GM18909 (cell line): ENCODE measurements at regions not wholly inside any gene's neighbourhood (a gene's known extent, or its start where the extent isn't known, plus 50 kb on each side); places are given as distances from the start of the nearest gene placed in this dataset.

Experiments used
- ATAC-seq: cut with Tn5 transposase; IDR thresholded peaks from one replicate; pipeline ENCODE4 v1.9.1; 2021; ENCODE audit warnings: mild to moderate bottlenecking; ENCODE audit not compliant: unreplicated experiment, poor library complexity

- no peak for ATAC-seq
These were observed 263.3 kb downstream of the TMEM167A start for GRCh38 chr5:82813861-82814260.

- no peak for ATAC-seq
These were observed 264.6 kb downstream of the TMEM167A start for GRCh38 chr5:82812575-82812974.

GRCh38 chr5:82811490-82811889 is 265.7 kb downstream of the TMEM167A start:
- ATAC-seq = no peak

- no peak for ATAC-seq
These were observed 267.6 kb downstream of the TMEM167A start for GRCh38 chr5:82809420-82810143.

- ATAC-seq = no peak
These were observed 268.2 kb downstream of the TMEM167A start for GRCh38 chr5:82808960-82809359.

GRCh38 chr5:82807021-82807420 is 270.2 kb downstream of the TMEM167A start:
- no peak for ATAC-seq

- ATAC-seq = no peak
These were observed 270.7 kb downstream of the TMEM167A start for GRCh38 chr5:82806513-82806912.

- no peak for ATAC-seq
These were observed 273.0 kb downstream of the TMEM167A start for GRCh38 chr5:82804155-82804690.

- peak; percentile 65 for ATAC-seq
These were observed 274.2 kb downstream of the TMEM167A start for GRCh38 chr5:82802954-82803353.

- ATAC-seq = no peak
These were observed 276.4 kb downstream of the TMEM167A start for GRCh38 chr5:82800826-82801225.

- peak; percentile 36 for ATAC-seq
These were observed 277.7 kb downstream of the TMEM167A start for GRCh38 chr5:82799361-82800077.

GRCh38 chr5:82798676-82799075 is 278.5 kb downstream of the TMEM167A start:
- ATAC-seq = no peak

GRCh38 chr5:82796643-82797416 is 280.4 kb downstream of the TMEM167A start:
- ATAC-seq = no peak

GRCh38 chr5:82794876-82795275 is 282.3 kb downstream of the TMEM167A start:
- no peak for ATAC-seq

- ATAC-seq = no peak
These were observed 283.3 kb downstream of the TMEM167A start for GRCh38 chr5:82793808-82794419.

GRCh38 chr5:82792096-82792495 is 285.1 kb downstream of the TMEM167A start:
- ATAC-seq = no peak

- ATAC-seq = no peak
These were observed 288.1 kb downstream of the TMEM167A start for GRCh38 chr5:82789095-82789494.

- ATAC-seq = no peak
These were observed 290.4 kb downstream of the TMEM167A start for GRCh38 chr5:82786748-82787147.

GRCh38 chr5:82785882-82786509 is 291.2 kb downstream of the TMEM167A start:
- no peak for ATAC-seq

GRCh38 chr5:82785456-82785855 is 291.7 kb downstream of the TMEM167A start:
- no peak for ATAC-seq
